Fibroblast of skin of right quadriceps (primary cell): ENCODE measurements at regions not wholly inside any gene's neighbourhood (a gene's known extent, or its start where the extent isn't known, plus 50 kb on each side); places are given as distances from the start of the nearest gene placed in this dataset.
"Not testable (repeated sequence)": the region's sequence is repeated elsewhere in the genome, so short reads cannot be mapped to it uniquely, and the experiment has no call there.

Source experiments
- DNase-seq: peaks from one replicate; pipeline ENCODE4 v3.0.0-alpha.2; 2013

DNA sequence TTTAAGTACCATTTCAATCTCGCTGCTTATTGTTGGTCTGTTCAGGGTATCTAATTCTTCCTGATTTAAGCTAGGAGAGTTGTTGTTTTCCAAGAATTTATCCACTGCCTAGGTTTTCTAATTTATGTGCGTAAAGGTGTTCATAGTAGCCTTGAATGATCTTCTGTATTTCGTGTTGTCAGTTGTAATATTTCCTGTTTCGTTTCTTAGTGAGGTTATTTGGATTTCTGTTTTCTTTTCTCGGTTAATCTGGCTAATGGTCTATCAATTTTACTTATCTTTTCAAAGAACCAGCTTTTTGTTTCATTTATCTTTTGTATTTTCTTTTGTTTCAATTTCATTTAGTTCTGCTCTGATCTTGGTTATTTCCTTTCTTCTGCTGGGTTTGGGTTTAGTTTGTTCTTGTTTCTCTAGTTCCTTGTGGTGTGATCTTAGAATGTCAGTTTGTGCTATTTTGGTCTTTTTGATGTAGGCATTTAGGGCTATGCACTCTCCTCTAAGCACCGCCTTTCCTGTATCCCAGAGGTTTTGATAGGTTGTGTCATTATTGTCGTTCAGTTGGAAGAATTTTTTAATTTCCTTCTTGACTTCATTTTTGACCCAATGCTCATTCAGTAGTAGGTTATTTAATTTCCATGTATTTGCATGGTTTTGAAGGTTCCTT, 92.5 kb upstream of the CSRP2 start:
- not testable (repeated sequence) for DNase-seq

DNA sequence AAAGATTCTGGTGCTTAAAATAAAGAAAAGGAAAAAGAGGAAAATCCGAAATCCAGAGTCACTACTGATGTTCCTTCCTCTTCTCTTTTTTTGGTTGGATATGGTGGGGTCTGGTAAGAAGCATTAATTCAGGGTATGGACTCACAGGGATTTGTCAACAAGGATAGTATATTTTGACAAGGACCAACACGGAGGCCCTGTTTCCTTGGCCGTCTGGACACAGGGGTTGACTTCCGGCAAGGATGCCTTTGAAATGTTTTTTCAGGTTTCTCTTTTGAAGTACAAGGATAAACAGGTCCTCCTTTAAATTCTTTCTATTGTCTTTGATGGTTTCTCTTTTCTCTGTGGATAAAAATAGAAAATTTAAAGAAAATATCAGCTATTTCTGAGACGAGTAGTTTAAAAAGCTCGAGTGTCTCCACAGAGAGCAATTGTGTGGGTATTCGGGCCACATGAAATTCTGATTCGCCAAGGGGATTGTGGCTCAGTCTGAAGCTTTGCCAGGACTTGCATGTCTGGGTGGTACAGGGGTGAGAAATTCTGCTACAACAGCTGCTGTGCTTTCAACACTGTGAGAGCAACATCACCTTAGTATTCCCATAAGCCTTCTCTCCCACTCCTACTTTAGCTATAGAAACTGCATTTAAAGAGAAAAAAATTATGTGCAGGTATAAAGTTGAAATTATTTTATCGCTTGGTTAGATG, 88.5 kb upstream of the CSRP2 start:
- DNase-seq: no peak

DNA sequence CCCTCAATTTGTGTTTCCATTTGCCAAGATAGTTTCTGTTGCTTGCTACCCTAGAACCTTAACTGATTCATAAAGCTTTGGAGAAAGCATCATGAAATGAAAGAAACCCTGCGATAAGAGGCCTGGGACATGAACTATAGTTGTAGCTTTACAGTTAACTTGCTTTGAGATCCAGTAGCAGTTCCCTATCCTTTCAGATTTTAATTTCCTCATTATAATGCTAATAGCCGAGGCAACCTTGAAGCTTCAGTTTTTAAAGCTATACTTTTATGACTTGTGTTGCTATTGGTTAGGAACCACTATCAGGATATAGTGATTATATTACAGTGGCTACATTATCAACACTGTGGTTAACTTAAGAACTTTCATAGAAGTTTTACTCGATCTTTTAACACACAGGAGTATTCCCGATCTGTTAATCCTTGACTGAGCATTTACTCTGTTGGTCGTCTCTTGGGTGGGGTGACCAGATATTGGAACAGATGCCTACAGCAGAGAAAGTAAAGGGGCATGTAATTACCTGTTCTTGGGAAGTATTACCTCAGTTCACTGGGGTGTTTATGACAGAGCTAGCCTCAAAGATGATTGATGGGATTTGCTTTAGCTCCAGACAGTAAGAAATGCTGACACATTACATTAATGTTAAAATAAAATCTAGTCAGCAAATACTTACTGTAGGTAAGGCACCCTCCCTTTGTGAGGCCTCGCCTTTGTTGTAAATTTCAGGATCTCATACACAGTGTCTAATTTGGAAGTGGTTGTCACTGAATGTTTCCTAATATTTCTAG, 86.2 kb upstream of the CSRP2 start:
- DNase-seq: no peak

DNA sequence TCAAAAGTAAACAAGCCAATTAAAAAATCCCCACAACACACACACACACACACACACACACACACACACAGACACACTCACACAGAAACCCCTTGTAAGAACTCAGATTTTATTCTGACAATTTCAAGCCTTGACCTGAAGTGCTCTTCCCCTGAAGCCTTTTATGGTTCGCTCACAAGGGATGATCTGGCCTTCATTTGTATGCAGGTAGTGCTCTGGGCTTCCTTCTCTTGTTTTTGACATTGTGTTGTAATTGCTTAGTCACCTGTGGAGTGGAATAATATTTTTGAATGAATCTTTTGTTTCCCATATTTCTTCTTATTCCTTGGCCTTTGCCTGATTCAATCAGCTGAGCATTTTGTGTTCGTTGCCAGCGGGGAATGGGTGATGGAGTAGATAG, 83.3 kb upstream of the CSRP2 start:
- DNase-seq: no peak

DNA sequence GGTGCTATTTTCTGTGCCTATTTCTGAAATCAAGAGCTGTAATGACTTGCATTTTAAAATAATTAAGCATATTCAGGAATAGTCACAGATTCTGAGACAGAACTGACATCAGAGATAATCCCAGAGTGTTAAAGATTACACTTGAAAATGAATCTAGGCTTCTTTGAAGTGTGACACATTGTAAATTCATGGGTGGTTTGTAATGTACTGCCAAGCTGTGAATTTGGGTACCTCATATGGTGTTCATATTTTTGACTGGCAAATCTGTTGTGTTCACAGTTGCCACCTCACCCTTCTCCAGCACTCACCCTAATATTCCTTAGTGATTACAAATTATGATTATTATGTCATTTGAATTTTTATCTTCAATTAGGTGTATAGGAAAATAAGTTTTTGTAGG, 78.5 kb upstream of the CSRP2 start:
- DNase-seq: no peak

DNA sequence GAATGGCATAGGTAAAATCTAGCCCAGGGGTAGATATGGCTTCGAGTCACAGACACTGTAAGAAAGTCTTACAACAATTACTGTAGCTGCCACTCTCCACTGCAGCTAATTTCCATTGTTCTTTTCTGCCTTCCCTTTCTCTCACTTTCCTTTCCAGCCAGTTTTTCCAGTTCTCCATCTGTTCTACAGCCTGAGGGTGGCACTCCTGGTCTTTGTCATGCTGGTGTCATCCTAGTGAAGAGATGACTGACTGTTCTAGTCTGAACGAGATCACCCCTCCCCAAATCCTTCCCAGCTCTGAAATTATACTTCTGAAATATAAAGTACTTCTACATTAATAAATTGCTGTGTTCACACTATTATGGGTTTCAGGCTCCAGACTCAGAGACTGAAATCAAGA, 74.2 kb upstream of the CSRP2 start:
- no peak for DNase-seq

DNA sequence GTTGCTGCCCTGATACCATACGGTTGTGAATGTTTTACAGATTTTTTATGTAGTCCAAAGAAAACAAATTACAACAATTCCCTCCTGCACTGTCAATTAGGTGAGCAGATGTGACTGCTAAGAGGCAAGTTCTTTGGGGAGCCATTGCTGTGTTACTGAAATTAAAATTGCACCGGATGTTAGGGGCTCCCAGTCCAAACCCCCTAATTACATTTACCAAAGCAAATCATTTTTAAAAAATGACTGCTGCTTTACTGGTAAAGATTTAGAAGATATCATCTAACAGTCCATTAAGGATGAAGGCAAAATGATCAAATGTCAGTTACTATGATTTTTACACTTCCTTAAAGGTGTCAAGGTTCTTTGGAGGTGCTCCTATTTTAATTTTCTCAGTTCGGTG, 70.1 kb upstream of the CSRP2 start:
- DNase-seq: no peak

DNA sequence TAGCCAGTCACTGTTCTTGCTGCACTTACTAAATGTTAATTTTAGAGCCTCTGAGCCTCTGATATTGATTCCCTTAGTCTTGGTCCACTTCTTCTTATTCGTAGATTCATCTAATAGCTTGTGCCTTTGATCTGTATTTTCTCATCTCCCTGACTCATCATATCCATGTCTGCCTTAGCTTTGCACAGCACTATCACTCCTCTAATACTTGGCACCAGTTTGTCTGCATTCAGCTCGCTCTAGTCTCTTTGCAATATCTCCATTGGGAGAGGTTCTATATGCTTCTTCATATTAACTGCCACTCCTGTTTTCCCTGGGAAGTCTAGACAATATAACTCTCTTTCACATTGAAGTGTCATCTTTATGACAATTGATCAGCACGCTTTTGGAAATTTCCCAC, 68.5 kb upstream of the CSRP2 start:
- no peak for DNase-seq

DNA sequence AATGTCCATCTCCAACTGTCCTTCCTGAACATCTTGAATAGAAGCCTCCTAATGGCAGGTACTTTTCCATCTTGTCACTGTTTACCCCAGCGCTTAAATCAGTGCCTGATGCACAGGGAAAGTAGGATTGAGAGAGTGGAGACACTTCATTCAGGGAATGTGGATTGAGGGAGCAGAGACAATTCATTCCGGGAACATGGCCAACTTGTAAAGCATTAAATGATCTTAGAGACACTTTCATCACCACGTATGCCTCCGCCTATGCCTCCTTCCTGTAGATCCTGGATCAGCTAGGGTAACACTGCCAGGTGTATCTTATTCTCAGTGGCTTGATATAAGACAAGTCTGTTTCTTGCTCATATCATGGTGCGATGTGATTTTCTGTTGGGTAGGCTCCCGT, 67.6 kb upstream of the CSRP2 start:
- peak; percentile 77 for DNase-seq

DNA sequence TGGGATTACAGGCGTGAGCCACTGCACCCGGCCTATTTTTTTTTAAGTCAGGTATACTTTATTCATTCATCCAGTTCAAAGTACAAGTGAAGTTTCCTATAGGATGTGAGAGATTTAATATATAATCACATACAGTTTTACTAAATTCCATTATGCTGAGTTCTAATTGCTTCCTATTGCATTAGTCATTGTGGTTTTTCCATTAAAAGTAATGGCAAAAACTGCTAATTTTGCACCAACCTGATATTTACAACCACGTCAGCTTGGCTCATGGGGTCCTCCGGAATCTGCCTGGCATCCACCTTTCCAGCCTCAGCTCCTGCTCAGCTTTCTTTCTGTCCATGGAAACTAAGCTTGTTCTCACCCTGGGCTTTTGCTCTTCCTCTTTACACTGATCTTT, 67.0 kb upstream of the CSRP2 start:
- peak; percentile 85 for DNase-seq

DNA sequence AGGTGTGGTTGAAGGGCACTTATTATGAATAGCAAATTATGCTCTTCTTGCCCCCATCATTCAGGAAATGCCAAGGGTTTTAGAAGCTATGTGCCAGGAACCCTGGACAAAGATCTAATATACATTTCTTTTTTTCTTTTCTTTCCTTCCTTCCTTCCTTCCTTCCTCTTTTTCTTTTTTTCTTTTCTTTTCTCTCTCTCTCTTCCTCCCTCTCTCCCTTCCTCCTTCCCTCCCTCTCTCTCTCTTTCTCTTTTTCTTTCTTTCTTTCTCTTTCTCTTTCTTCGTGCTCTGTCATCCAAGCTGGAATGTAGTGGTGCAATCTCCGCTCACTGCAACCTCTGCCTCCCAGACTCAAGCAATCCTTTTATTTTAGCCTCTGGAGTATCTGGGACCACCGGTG, 66.1 kb upstream of the CSRP2 start:
- no peak for DNase-seq

DNA sequence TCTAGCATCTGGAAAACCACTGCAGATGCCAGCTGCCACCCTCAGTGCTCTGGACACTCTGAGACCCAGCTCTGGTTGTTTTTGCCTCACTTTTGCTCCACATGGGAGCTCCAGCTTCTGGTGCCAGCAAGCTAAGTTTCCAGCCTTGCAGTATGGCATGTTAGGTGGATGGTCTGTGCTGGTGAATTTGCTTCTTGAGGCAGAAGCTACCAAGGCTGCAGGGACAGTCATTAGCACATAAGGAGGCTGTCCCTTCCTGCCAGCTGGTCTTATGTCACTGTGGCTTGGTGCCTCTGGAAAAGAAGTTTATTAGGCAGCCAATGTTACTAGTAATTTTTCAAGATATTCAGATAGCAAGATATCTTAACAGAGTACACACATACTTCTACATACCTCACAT, 64.2 kb upstream of the CSRP2 start:
- DNase-seq: peak; percentile 8

DNA sequence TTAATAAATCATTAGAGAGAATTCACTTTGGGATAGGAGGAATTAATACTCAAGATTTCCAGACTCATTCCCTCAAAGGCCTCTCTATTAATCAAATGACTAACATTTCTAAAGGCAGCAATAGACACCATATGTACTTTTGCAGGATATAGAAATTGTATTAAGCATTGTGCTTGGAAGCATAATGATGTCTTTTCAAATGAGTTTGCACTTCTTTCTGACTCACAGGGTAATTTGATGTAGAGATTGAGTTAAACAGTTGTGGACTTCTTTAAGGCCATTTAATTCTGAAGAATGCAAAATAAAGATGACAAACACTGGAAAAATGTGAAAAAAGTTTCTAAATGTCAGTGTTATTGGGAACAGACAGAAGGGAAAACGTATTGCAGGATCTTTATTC, 63.4 kb upstream of the CSRP2 start:
- DNase-seq: peak; percentile 95

DNA sequence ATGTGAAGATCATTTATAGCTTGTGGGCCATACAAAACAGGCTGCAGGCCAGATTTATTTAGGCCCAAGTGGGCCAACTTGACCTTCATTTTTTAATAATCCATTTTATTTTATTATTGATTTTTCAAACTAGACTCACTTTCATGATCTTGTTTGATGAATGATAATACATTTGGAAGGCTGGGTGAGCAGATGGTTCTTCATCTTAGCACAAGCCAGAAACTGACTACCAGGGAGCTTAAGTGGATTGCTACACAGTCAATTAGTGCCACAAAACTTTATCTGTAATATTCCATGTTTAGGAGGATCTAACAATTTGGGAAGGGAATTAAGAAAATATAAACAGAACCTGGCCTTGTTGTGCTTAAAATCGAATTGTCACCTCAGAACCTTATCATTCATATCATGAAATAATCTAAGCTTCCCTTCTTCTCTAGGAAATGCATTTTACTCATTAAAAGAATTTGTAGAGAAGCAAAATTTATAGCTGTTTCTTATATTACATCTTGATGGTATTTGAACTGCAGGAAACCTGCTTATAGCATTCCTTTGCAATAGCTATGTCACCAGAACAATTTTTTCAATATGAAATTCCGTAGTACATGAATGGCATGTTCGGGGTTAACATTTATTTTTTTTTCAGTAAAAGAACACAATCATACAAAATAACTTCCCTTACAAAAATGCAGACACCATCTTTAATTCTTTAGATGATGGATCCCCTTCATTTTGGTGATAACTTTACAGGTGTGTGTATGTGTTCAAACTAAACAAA, 62.0 kb upstream of the CSRP2 start:
- DNase-seq: peak; percentile 30

DNA sequence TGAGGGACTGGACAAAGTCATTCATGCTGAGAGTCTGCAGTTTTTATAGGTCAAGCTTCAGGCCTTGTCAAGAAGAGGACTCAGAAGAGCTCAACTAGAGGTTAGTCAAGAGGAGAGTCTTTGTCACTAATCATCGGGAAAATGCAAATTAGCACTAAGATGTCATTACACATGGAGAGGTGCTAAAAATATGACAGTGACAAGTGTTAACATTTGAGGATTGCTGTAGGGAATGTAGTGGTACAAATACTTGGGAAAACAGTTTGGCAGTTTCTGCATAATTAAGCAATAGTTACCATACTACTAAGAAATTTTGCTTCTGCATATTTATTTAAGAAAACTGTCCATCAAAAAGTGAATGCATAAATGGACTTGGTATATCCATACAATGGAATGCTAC, 60.9 kb upstream of the CSRP2 start:
- no peak for DNase-seq

DNA sequence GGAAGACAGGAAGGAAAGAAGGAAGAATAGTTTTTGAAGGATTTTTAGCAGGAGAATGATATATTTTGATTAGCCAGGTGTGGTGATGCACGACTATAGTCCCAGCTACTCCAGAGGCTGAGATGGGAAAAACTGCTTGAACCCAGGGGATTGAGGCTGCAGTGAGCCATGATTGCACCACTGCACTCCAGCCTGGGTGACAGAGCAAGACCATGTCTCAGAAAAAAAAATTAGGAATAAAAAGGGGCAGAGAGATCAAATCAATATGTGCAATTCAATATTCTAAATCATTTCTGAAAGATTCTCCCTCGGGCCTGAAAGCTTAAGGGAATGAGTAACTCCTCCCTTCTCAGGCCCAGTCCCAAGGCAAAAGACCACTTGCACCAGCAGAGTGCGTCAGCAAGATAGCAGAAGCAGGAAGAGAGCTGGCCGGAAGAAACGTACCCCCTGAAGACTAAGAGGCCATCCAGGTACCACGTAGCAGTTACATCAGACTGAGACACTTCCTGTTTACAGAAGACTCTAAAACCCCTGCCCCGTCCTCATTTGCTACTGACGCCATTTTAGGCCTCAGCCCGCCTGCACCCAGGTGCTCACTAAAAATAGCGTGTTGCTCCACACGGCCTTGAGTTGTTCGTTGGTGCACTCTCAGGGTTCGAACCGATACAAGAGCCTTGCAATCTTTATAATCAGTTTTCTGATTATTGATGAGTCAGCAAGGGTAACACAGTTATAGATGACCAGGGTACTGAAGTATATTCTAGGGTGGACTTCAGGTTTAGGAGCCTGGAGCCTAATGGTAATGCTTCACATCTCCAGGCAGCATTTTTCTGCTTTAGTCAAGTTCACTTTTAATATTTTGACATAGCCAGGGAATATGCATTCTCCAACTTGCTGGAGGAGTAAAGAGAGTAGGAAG, 57.7 kb upstream of the CSRP2 start:
- no peak for DNase-seq

DNA sequence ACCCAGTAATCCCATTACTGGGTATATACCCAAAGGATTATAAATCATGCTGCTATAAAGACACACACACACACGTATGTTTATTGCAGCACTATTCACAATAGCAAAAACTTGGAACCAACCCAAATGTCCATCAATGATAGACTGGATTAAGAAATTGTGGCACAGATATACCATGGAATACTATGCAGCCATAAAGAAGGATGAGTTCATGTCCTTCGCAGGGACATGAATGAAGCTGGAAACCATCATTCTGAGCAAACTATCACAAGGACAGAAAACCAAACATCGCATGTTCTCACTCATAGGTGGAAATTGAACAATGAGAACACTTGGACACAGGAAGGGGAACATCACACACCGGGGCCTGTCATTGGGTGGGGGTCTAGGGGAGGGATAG, 54.6 kb upstream of the CSRP2 start:
- not testable (repeated sequence) for DNase-seq

DNA sequence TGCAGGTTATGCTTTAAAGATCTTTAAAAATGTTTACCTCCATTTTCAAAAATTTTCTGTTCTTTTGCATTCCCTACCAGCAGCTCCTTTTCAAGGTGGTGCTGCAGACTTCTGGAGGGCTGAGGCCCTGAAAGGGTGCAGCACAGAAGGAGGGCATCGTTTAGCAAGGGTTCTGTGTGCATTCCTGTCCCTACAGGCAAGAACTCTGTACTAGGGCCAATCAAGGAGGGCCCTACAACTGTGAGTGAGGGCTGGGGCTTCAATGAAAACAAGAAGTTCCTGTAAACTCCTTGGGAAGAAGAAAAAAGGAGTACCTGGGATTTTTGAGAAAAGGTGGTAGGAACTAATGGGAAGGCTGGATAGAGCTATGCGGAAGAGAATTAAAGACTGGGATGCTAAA, 50.7 kb upstream of the CSRP2 start:
- no peak for DNase-seq
